Smooth muscle cell (in vitro differentiated cells): ENCODE measurements at regions not wholly inside any gene's neighbourhood (a gene's known extent, or its start where the extent isn't known, plus 50 kb on each side); places are given as distances from the start of the nearest gene placed in this dataset.

Experiments used
- DNase-seq: peaks from one replicate; lab custom pipeline; 2025; ENCODE audit not compliant: unreplicated experiment; lab: John Stamatoyannopoulos, UW
- H2AFZ ChIP-seq: fragments of 200-600 bp; sonication (generic); 2 replicates; pipeline ENCODE4 v1.6.0; 2016; ENCODE audit warnings: antibody characterized with exemption, low read depth, mild to moderate bottlenecking
- H3F3A ChIP-seq: fragments of 200-600 bp; sonication (generic); 2 replicates; pipeline ENCODE4 v1.6.0; 2017; ENCODE audit warnings: antibody characterized with exemption, low read depth
- H3K27ac ChIP-seq: fragments of 200-600 bp; sonication (generic); 2 replicates; pipeline ENCODE4 v1.5.1; 2016; ENCODE audit warnings: low read depth, mild to moderate bottlenecking
- H3K27me3 ChIP-seq: fragments of 200-600 bp; sonication (generic); 2 replicates; pipeline ENCODE4 v1.6.1; 2016; ENCODE audit warnings: low read depth, mild to moderate bottlenecking
- H3K36me3 ChIP-seq: fragments of 200-600 bp; sonication (generic); 2 replicates; pipeline ENCODE4 v1.5.1; 2016; ENCODE audit warnings: low read depth
- H3K4me1 ChIP-seq: fragments of 200-600 bp; sonication (generic); 2 replicates; pipeline ENCODE4 v1.5.1; 2016; ENCODE audit warnings: low read depth
- H3K4me2 ChIP-seq: fragments of 200-600 bp; sonication (generic); 2 replicates; pipeline ENCODE4 v1.6.0; 2016; ENCODE audit warnings: mild to moderate bottlenecking
- H3K4me3 ChIP-seq: fragments of 200-600 bp; sonication (generic); 2 replicates; pipeline ENCODE4 v1.5.1; 2016; ENCODE audit warnings: mild to moderate bottlenecking
- H3K79me2 ChIP-seq: fragments of 200-600 bp; sonication (generic); 2 replicates; pipeline ENCODE4 v1.6.0; 2016; ENCODE audit warnings: low read depth, mild to moderate bottlenecking
- H3K9ac ChIP-seq: fragments of 200-600 bp; sonication (generic); 2 replicates; pipeline ENCODE4 v1.6.0; 2016; ENCODE audit warnings: low read depth
- H3K9me3 ChIP-seq: fragments of 200-600 bp; sonication (generic); replicated peaks from 2 replicates; pipeline ENCODE4 v1.5.1; 2016; ENCODE audit warnings: low read depth
- H4K20me1 ChIP-seq: fragments of 200-600 bp; sonication (generic); 2 replicates; pipeline ENCODE4 v1.6.0; 2016; ENCODE audit warnings: low read depth
- WGBS: methylation state at CpG from one replicate; pipeline ENCODE4 v1.1.7; 2016; ENCODE audit warnings: low lambda C conversion rate; 5-methylcytosine and 5-hydroxymethylcytosine counted together
- TF ChIP-seq, protein P1 (sequence below): fragments of 200-600 bp; sonication (generic); IDR thresholded peaks from 2 replicates; pipeline ENCODE4 v1.5.1; 2017; ENCODE audit warnings: borderline replicate concordance, mild to moderate bottlenecking, antibody characterized with exemption; ENCODE audit not compliant: insufficient read depth, poor library complexity, severe bottlenecking

DNA sequence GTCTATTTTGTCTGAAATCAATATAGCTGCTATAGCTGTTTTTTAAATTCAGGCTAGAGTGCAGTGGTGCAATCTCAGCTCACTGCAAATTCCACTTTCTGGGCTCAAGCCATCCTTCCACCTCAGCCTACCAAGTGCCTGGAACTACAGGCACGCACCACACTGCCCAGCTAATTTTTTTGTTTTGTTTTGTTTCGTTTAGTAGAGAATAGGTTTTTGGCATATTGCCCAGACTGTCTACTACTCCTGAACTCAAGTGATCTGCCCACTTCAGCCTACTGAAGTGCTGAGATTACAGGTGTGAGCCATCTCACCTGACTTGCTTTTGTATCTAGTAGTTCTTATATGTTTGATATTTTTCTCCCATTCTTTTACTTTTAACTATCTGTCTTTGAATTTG, 259.7 kb downstream of the CDH19 start:
- H3K9me3 ChIP-seq = no peaks in the 10 kb centered on the region
- H3K4me2 ChIP-seq = no peak overlapping the region
- H3K79me2 ChIP-seq = no peaks in the 10 kb centered on the region
- no peaks in the 10 kb centered on the region for H3K27me3 ChIP-seq
- H3K36me3 ChIP-seq = no peaks in the 10 kb centered on the region
- no peaks in the 10 kb centered on the region for H4K20me1 ChIP-seq
- WGBS = 92% methylated on average over 2 of the region's 2 CpGs
- H3K9ac ChIP-seq = no peak overlapping the region
- no peak overlapping the region for H2AFZ ChIP-seq
- H3K4me1 ChIP-seq = no peaks in the 10 kb centered on the region
- H3F3A ChIP-seq = no peaks in the 10 kb centered on the region
- TF ChIP-seq, protein P1, sequence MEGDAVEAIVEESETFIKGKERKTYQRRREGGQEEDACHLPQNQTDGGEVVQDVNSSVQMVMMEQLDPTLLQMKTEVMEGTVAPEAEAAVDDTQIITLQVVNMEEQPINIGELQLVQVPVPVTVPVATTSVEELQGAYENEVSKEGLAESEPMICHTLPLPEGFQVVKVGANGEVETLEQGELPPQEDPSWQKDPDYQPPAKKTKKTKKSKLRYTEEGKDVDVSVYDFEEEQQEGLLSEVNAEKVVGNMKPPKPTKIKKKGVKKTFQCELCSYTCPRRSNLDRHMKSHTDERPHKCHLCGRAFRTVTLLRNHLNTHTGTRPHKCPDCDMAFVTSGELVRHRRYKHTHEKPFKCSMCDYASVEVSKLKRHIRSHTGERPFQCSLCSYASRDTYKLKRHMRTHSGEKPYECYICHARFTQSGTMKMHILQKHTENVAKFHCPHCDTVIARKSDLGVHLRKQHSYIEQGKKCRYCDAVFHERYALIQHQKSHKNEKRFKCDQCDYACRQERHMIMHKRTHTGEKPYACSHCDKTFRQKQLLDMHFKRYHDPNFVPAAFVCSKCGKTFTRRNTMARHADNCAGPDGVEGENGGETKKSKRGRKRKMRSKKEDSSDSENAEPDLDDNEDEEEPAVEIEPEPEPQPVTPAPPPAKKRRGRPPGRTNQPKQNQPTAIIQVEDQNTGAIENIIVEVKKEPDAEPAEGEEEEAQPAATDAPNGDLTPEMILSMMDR = no peak
- H3K27ac ChIP-seq = no peak overlapping the region
- DNase-seq = no peak
- H3K4me3 ChIP-seq = no peak overlapping the region

DNA sequence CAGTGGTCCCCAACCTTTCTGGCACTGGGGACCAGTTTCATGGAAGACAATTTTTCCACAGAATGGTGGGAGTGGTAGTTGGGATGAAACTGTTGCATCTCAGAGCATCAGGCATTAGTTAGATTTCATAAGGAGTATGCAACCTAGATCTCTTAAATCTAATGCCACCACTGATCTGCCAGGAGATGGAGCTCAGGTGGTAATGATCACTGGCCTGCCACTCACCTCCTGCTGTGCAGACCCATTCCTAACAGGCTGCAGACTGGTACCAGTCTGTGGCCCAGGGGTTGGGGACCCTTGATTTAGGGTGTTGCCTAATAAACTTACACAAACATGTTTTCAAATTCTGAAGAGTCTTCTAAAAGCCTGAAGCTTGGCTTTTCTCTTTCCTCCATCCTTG, 261.3 kb downstream of the CDH19 start:
- H3K4me2 ChIP-seq = no peak overlapping the region
- H3K36me3 ChIP-seq = no peaks in the 10 kb centered on the region
- no peaks in the 10 kb centered on the region for H3K9me3 ChIP-seq
- H3K27ac ChIP-seq = no peak overlapping the region
- TF ChIP-seq, protein P1 = no peak
- no peaks in the 10 kb centered on the region for H4K20me1 ChIP-seq
- H3K4me1 ChIP-seq = no peaks in the 10 kb centered on the region
- no peak overlapping the region for H2AFZ ChIP-seq
- H3K27me3 ChIP-seq = no peaks in the 10 kb centered on the region
- H3K9ac ChIP-seq = no peak overlapping the region
- no peaks in the 10 kb centered on the region for H3F3A ChIP-seq
- H3K79me2 ChIP-seq = no peaks in the 10 kb centered on the region
- DNase-seq = no peak
- H3K4me3 ChIP-seq = no peak overlapping the region

DNA sequence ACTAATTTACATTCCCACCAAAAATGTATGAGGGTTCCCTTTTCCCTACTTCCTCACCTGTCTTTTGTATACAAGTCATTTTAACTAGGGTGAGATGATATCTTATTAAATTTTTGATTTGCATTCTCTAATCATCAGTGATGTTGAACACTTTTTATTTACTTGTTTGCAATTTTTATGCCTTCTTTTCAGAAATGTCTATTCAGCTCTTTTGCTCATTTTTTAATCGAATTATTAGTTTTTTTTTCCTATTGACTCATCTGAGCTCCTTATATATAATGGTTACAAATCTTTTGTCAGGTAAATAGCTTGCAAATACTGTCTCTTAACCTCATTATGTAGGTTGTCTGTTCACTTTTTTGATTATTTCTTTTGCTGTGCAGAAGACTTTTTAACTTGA, 269.4 kb downstream of the CDH19 start:
- no peaks in the 10 kb centered on the region for H3K9me3 ChIP-seq
- no peak overlapping the region for H2AFZ ChIP-seq
- TF ChIP-seq, protein P1 = no peak
- no peaks in the 10 kb centered on the region for H4K20me1 ChIP-seq
- no peak for DNase-seq
- H3F3A ChIP-seq = no peaks in the 10 kb centered on the region
- H3K27ac ChIP-seq = no peak overlapping the region
- H3K4me2 ChIP-seq = no peak overlapping the region
- H3K9ac ChIP-seq = no peak overlapping the region
- H3K36me3 ChIP-seq = no peaks in the 10 kb centered on the region
- no peak overlapping the region for H3K4me3 ChIP-seq
- H3K4me1 ChIP-seq = peaks cover 7% of the 10 kb centered on the region
- H3K79me2 ChIP-seq = no peaks in the 10 kb centered on the region
- no peaks in the 10 kb centered on the region for H3K27me3 ChIP-seq
- WGBS = 81% methylated on average over 1 of the region's 1 CpG

DNA sequence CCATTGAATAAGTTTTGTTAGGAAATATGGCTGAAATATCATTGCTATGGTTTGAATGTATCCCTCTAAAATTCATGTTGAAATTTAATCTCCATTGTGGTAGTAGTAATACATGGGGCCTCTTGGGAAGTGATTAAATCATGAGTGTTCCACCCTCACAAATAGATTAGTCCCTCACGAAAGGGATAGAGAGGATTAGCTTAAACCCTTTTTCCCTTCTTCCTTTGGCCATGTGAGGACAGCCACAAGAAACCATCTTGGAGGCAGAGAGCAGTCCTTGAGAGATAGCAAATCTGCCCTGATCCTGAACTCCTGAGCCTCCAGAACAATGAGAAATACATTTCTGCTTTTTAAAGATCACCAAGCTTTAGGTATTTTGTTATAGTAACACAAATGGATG, 274.2 kb downstream of the CDH19 start:
- Histone ChIP-seq H3K36me3 (no peaks in the 10 kb centered on the region), H3K9ac (no peak overlapping the region), H3K4me3 (no peak overlapping the region), H3K79me2 (no peaks in the 10 kb centered on the region), H3K9me3 (no peaks in the 10 kb centered on the region), H3K27me3 (no peaks in the 10 kb centered on the region), H3K4me1 (peaks cover 7% of the 10 kb centered on the region), H4K20me1 (no peaks in the 10 kb centered on the region), H2AFZ (no peak overlapping the region), H3K27ac (no peak overlapping the region), H3K4me2 (no peak overlapping the region), H3F3A (no peaks in the 10 kb centered on the region)
- no peak for DNase-seq
- WGBS = 31% methylated on average over 1 of the region's 1 CpG
- TF ChIP-seq, protein P1 = no peak
